DND-41 (cell line): ENCODE measurements at regions not wholly inside any gene's neighbourhood (a gene's known extent, or its start where the extent isn't known, plus 50 kb on each side); places are given as distances from the start of the nearest gene placed in this dataset.

ENCODE experiments used
- ATAC-seq: fragments of 200-7000 bp; cut with Tn5 transposase; 3 replicates; pipeline ENCODE4 v1.9.1; 2021; ENCODE audit warnings: low read depth; ENCODE audit not compliant: insufficient read depth
- DNase-seq: peaks from one replicate; pipeline ENCODE4 v3.0.0-alpha.2; 2020
- H2AFZ ChIP-seq: 2 replicates; pipeline ENCODE4 v1.6.0; 2012; ENCODE audit warnings: low read depth, low read length
- H3K27ac ChIP-seq: 2 replicates; pipeline ENCODE4 v1.5.1; 2012; ENCODE audit warnings: low read length, inconsistent platforms
- H3K27me3 ChIP-seq: fragments of 200-600 bp; sonication (generic); 2 replicates; pipeline ENCODE4 v1.6.0; 2012; ENCODE audit warnings: low read length, mild to moderate bottlenecking, inconsistent platforms; ENCODE audit not compliant: insufficient read depth, poor library complexity
- H3K36me3 ChIP-seq: 2 replicates; pipeline ENCODE4 v1.5.1; 2012; ENCODE audit warnings: low read length, inconsistent platforms; ENCODE audit not compliant: insufficient read depth
- H3K4me1 ChIP-seq: 2 replicates; pipeline ENCODE4 v1.5.1; 2012; ENCODE audit warnings: mild to moderate bottlenecking, low read length; ENCODE audit not compliant: insufficient read depth
- H3K4me2 ChIP-seq: 2 replicates; pipeline ENCODE4 v1.6.0; 2012; ENCODE audit warnings: mild to moderate bottlenecking, moderate library complexity, low read length, inconsistent platforms; ENCODE audit not compliant: insufficient read depth
- H3K4me3 ChIP-seq, 2 experiments: fragments of 200-600 bp in 1 of 2; shearing (Covaris generic) in 1 of 2; 2 replicates each; pipeline ENCODE4 v1.5.1; 2012 to 2016; ENCODE audit warnings: inconsistent platforms in 2 of 2, low read length in 2 of 2, mild to moderate bottlenecking in 2 of 2, low read depth in 1 of 2, moderate library complexity in 1 of 2
- H3K79me2 ChIP-seq: 2 replicates; pipeline ENCODE4 v1.6.0; 2012; ENCODE audit warnings: low read length, inconsistent platforms; ENCODE audit not compliant: insufficient read depth
- H3K9ac ChIP-seq: 2 replicates; pipeline ENCODE4 v1.6.0; 2012; ENCODE audit warnings: low read depth, mild to moderate bottlenecking, inconsistent platforms, low read length, moderate library complexity
- H3K9me3 ChIP-seq: 2 replicates; pipeline ENCODE4 v1.5.1; 2012; ENCODE audit warnings: low read length, moderate library complexity, mild to moderate bottlenecking, inconsistent platforms; ENCODE audit not compliant: insufficient read depth, severe bottlenecking
- H4K20me1 ChIP-seq: 2 replicates; pipeline ENCODE4 v1.6.0; 2012; ENCODE audit warnings: low read length; ENCODE audit not compliant: insufficient read depth
- EZH2 ChIP-seq: IDR thresholded peaks from 3 replicates; pipeline ENCODE4 v1.6.1; 2012; ENCODE audit warnings: borderline replicate concordance, low read depth, mild to moderate bottlenecking, moderate library complexity, low read length, inconsistent platforms; ENCODE audit not compliant: severe bottlenecking
- TF ChIP-seq, protein P1 (sequence below): IDR thresholded peaks from 2 replicates; pipeline ENCODE4 v1.5.1; 2012; ENCODE audit warnings: borderline replicate concordance, low read length, moderate library complexity, mild to moderate bottlenecking; ENCODE audit not compliant: poor library complexity, severe bottlenecking; ENCODE audit errors: extremely low read depth

DNA sequence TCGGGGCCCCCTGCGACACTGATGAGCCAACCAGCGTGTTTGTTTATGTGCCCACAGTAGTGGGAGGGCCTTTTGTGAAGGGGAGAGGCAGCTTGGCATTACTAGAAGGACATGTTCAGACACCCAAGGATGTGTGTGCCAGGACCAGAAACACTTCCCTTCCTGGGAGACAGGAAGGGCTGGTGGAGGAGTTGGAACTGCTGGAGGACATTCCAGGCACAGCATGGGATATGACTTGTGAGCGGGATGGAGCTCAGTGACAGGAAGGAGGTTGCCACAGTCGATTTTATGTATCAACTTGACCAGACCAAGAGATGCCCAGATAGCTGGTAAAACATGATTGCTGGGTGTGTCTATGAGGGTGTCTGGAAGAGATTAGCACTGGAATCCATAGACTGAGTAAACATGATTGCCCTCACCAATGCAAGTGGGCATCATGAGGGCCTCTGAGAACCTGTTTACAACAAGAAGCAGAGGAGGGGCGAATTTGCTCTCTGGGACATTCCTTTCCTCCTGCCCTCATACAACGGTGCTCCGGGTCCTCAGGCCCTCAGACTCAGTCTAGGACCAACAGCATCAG is 106.4 kb upstream of the TLE3 start:
- Histone ChIP-seq H3K4me1 (no peaks in the 10 kb centered on the region), H2AFZ (no peak overlapping the region), H4K20me1 (no peaks in the 10 kb centered on the region), H3K27ac (no peak overlapping the region), H3K4me2 (no peak overlapping the region), H3K4me3 (no peak overlapping the region), H3K9me3 (no peaks in the 10 kb centered on the region), H3K9ac (no peak overlapping the region), H3K36me3 (no peaks in the 10 kb centered on the region), H3K27me3 (no peaks in the 10 kb centered on the region), H3K79me2 (no peaks in the 10 kb centered on the region)
- TF ChIP-seq EZH2, result no peak
- TF ChIP-seq, protein P1, sequence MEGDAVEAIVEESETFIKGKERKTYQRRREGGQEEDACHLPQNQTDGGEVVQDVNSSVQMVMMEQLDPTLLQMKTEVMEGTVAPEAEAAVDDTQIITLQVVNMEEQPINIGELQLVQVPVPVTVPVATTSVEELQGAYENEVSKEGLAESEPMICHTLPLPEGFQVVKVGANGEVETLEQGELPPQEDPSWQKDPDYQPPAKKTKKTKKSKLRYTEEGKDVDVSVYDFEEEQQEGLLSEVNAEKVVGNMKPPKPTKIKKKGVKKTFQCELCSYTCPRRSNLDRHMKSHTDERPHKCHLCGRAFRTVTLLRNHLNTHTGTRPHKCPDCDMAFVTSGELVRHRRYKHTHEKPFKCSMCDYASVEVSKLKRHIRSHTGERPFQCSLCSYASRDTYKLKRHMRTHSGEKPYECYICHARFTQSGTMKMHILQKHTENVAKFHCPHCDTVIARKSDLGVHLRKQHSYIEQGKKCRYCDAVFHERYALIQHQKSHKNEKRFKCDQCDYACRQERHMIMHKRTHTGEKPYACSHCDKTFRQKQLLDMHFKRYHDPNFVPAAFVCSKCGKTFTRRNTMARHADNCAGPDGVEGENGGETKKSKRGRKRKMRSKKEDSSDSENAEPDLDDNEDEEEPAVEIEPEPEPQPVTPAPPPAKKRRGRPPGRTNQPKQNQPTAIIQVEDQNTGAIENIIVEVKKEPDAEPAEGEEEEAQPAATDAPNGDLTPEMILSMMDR, result no peak
- ATAC-seq (no peak), DNase-seq (no peak)

DNA sequence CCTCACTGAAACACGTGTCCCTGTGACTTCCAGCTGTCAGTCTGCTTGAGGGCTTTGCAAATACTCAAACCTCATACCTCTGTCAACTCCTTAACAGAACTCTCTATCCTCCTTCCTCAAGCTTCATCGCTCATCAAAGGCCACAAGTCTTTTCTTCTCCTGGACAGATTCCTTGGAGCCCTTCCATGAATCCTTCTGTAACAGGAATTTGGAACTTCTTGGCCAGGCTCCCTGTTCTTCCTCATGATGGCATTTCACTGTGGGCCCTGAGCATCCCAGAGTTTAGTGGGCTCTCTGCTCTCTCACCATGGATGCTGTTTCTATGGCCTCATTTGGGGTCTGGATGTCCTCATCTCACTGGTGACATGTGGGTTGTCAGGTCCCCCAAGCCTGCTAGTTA is 105.0 kb upstream of the TLE3 start:
- H3K9ac ChIP-seq, result no peak overlapping the region
- H3K27ac ChIP-seq, result no peak overlapping the region
- TF ChIP-seq, protein P1, result no peak
- TF ChIP-seq EZH2, result no peak
- no peaks in the 10 kb centered on the region for H3K79me2 ChIP-seq
- no peaks in the 10 kb centered on the region for H3K36me3 ChIP-seq
- ATAC-seq (no peak), DNase-seq (no peak)
- H3K4me1 ChIP-seq, result no peaks in the 10 kb centered on the region
- H3K4me3 ChIP-seq, result no peak overlapping the region
- no peak overlapping the region for H2AFZ ChIP-seq
- no peaks in the 10 kb centered on the region for H3K27me3 ChIP-seq
- H3K4me2 ChIP-seq, result no peak overlapping the region
- no peaks in the 10 kb centered on the region for H3K9me3 ChIP-seq
- no peaks in the 10 kb centered on the region for H4K20me1 ChIP-seq

DNA sequence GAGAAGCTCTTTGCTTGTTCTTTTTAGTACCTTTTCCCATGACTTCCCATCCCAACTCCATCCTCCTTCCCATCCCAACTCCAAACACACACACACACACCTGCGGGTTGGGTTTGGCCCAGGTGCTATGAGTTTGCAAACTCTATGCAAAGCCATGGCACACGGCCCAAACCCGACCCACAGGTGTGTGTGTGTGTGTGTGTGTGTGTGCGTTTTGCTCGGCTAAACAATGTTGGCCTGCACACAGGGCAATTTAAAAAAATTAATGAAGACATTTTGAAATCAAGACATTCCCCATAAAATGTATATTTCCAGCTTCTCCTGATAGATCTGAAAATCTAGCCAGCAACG is 103.7 kb upstream of the TLE3 start:
- DNase-seq (no peak), ATAC-seq (no peak)
- no peak overlapping the region for H3K9ac ChIP-seq
- no peaks in the 10 kb centered on the region for H3K4me1 ChIP-seq
- no peaks in the 10 kb centered on the region for H3K79me2 ChIP-seq
- no peak overlapping the region for H3K27ac ChIP-seq
- no peaks in the 10 kb centered on the region for H3K36me3 ChIP-seq
- H2AFZ ChIP-seq, result no peak overlapping the region
- H3K4me2 ChIP-seq, result no peak overlapping the region
- TF ChIP-seq, protein P1, result no peak
- TF ChIP-seq EZH2, result no peak
- no peaks in the 10 kb centered on the region for H4K20me1 ChIP-seq
- no peaks in the 10 kb centered on the region for H3K9me3 ChIP-seq
- no peak overlapping the region for H3K4me3 ChIP-seq
- no peaks in the 10 kb centered on the region for H3K27me3 ChIP-seq
